ENCODE measurements at regions not wholly inside any gene's neighbourhood (a gene's known extent, or its start where the extent isn't known, plus 50 kb on each side); places are given as distances from the start of the nearest gene placed in this dataset.

- TF ChIP-seq ZBTB2 (IDR thresholded peaks at IDR 0.05): no peak
- no peak for TF ChIP-seq ZNF384 (IDR thresholded peaks at IDR 0.05; ENCODE audit: low read depth, low read length)
- peak; percentile 86 for TF ChIP-seq CBFA2T2 (conservative IDR thresholded peaks at IDR 0.05)
- no peak for TF ChIP-seq TCF3 (CRISPR knock-in tag; IDR thresholded peaks at IDR 0.05)
- TF ChIP-seq ZNF277 (CRISPR knock-in tag; IDR thresholded peaks at IDR 0.05; ENCODE audit: borderline replicate concordance): no peak
- TF ChIP-seq YBX1 (IDR thresholded peaks at IDR 0.05): no peak
- peak; percentile 71 for TF ChIP-seq TEAD4 (IDR thresholded peaks at IDR 0.05; ENCODE audit: low read length)
- TF ChIP-seq TEAD4 (CRISPR knock-in tag; IDR thresholded peaks at IDR 0.05; ENCODE audit: borderline replicate concordance): no peak
- TF ChIP-seq FOXJ2 (tag; IDR thresholded peaks at IDR 0.05): peak; percentile 63
- TF ChIP-seq MITF (IDR thresholded peaks at IDR 0.05): no peak
- no peak for TF ChIP-seq CTCFL (IDR thresholded peaks at IDR 0.05; ENCODE audit: borderline replicate concordance, insufficient read depth, low read depth, low read length, poor library complexity, severe bottlenecking)
- TF ChIP-seq SOX6 (IDR thresholded peaks at IDR 0.05): peak; percentile 92
- no peak for TF ChIP-seq TAF7 (tag; IDR thresholded peaks at IDR 0.05)
- TF ChIP-seq STAT5A (IDR thresholded peaks at IDR 0.05; ENCODE audit: borderline replicate concordance, low read length): peak; percentile 36; the same call in 1 of the 2 replicates
- TF ChIP-seq HNRNPLL (IDR thresholded peaks at IDR 0.05; ENCODE audit: low read depth, low read length, poor library complexity, severe bottlenecking): no peak
- no peak for TF ChIP-seq NFYB (IDR thresholded peaks at IDR 0.05; ENCODE audit: extremely low read depth, insufficient read length)
- no peak for TF ChIP-seq FOS (IDR thresholded peaks at IDR 0.05; ENCODE audit: extremely low read depth, insufficient read length)
- peak; percentile 57 for TF ChIP-seq MTA2 (IDR thresholded peaks at IDR 0.05; ENCODE audit: low read depth)
- no peak for TF ChIP-seq CHD1 (IDR thresholded peaks at IDR 0.05; ENCODE audit: low read length)
- TF ChIP-seq CBX8 (IDR thresholded peaks at IDR 0.05; ENCODE audit: borderline replicate concordance, extremely low read depth, low read depth, low read length, poor library complexity, severe bottlenecking): no peak
- TF ChIP-seq ATF3 (IDR thresholded peaks at IDR 0.05): no peak
- no peak for TF ChIP-seq ATF3 (CRISPR knock-in tag; conservative IDR thresholded peaks at IDR 0.05)
- TF ChIP-seq MEF2D (tag; conservative IDR thresholded peaks at IDR 0.05; ENCODE audit: low read depth): no peak
- no peak for TF ChIP-seq ARNT (IDR thresholded peaks at IDR 0.05)
Observed at GRCh38 chr4:173766171-173766600, 236.2 kb upstream of the HAND2 start (continued).

Measured in K562 (cell line).